Dedifferentiated amniotic fluid mesenchymal stem cell (primary cell): ENCODE measurements at regions not wholly inside any gene's neighbourhood (a gene's known extent, or its start where the extent isn't known, plus 50 kb on each side); places are given as distances from the start of the nearest gene placed in this dataset.

Experiments
- DNase-seq: peaks from one replicate; pipeline ENCODE4 v3.0.0-alpha.2; 2016; ENCODE audit errors: extremely low spot score

DNA sequence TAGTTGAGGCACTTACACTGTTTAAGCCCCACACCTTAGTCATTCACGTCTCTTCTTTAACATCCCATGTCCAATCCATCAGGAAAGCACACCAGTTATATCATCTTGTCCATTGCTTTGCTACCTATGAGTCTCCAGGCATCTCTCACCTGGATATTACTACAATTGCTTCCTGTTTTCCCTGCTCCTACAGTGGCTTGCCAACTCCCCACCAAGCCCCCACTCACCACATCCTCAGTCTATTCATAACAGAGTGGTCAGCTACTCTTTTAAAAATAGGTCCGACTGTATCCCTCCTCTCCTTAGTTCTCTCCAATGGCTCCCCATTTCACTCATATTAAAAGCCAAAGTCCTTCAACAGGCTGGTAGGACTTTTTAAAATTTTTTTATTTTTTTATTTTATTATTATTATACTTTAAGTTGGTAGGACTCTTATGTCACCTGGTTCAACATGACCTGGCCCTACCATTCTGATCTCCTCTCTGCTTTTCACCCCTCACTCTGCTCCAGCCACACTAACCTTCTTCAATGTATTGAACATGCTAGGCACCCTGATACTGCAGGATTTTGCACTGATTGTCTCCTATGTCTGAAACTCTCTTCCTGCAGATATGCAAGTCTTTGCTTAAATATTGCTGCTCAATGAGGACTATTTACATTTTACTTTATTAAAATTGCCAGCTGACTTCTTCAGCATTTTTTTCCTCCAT lies 253.2 kb downstream of the CYRIA start:
- DNase-seq: no peak

DNA sequence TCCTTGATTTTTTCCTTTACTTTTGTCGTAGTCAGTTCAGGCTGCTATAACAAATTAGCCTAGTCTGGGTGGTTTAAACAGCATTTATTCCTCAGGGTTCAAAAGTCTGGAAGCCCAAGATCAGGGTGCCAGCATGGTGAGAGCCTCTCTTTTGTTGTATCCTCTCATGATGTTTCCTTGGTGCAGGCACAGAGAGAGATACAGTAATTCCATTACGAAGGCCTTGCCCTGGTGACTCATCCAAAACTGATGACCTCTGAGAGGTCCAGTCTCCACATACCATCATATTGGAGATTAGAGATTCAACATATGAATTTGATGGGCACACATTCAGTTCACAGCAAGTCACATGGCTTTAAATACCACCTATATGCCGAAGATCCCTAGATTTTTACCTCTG lies 253.8 kb downstream of the CYRIA start:
- DNase-seq: no peak

DNA sequence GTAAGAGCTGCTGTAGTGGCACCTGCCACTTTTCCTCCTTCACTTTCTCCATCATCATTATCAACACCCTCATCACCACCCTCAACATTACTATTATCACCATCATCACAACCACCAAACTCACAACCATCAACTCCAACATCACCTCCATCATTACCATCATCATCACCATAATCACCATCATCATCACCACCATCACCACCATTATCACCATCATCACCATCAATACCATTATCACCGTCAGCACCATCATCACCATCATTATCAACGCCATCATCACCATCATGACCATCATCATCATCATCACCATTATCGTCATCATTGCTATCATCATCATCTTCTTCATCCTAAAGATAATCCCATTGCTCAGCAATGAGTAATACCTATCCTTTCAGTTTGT lies 255.8 kb downstream of the CYRIA start:
- DNase-seq: no peak

DNA sequence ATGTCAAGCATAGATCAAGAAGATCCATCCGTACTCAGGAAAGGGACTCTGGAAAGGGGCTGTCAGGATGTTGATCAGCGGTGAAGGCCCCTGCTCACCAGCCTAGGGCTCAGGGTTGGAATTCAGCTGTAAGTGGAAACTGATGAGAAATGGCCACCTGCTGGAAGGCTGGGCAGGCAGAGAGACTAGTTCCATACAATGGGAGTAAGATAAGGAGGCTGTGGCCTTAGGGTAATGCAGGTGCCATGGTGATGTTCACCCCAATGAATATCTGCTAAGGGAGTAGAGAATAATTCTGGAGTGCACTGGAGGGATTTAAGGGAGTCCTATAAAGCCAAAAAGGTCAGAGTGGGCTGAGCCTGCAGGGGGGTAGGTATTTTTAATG lies 256.6 kb downstream of the CYRIA start:
- DNase-seq: no peak

DNA sequence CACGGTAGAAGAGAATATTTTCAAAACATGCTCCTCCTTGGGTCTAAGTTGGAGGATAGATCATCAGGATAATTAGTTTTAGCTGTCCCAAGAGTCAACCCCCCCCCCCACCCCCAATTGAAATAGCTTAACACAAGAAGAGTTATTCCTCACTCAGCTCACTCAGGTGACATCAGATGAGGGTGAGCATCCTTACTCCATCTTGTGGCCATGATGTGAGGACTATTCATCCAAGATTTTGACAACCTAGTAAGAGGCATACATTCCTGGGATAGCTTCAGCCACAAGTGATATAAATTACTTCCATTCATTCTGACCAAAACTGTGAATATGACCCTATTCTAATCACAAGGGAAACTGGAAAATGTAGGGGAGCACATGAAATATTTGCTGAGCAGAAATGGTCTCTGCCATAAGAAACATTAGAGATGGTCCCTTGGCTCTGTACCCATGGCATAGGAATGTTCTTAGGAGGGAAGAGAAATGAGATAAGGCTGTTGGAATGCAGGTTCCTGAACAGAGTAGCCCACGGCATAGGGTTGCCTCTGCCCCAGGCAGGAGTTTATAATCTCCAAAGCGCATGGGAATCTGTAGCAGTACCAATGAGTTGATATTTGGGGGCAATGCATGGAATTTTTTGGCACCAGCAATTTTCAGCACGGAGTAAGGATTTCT lies 257.2 kb downstream of the CYRIA start:
- no peak for DNase-seq

DNA sequence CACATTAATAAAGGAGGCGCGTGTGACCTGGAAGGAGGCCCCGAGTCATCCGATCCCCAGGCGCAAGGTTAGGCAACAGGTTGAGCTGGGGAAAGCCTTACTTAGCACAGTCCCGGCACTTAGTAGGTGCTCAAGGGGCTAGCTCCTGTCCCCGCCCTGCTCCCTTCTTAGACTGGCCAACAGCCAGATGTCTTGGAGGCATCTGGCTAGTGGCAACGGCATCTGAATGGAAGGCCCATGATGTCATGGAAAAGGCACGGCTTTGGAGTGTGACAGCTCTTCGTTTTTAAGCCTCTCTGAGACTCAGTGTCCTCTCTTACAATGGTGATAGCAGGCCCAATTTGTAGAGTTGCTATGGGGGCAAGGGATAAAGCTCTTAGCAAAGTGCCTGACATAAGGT lies 258.3 kb downstream of the CYRIA start:
- DNase-seq: no peak

DNA sequence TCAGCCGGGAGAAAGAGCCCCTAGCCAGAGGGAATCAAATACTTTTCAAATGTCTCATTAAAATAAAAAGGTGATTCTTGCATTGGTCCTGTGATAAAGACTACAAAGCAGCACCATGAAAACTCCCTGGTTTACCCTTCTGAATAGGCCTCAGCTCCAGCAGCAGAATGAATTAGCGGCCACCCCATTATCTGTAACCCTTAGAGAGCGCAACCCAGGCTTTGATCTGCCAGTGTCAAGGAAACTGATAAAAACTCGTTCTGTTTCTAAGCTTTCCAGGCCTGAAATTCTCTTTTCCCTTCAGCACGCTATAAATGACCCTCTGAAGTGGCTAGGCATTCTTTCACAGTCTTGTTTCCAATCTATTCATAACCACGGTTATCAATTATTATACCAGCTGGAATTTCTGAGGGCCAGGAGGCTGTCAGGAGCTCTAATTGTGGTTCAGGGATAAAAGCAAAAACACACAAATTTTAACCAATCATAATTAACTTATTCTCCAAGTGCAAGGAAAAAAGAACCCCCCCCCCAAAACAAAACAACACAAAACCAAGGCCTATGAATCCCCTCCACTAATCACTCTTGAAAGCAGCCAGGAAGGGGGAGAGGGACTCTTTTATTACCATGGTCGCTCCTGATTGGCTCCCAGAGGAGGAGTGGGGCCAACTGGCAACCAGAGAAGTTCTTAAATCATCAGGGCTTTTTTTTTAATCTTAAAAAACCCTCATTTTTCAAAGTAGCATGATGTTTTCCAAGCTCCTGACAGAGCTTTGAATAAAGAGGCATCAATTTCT lies 258.9 kb downstream of the CYRIA start:
- DNase-seq: no peak

DNA sequence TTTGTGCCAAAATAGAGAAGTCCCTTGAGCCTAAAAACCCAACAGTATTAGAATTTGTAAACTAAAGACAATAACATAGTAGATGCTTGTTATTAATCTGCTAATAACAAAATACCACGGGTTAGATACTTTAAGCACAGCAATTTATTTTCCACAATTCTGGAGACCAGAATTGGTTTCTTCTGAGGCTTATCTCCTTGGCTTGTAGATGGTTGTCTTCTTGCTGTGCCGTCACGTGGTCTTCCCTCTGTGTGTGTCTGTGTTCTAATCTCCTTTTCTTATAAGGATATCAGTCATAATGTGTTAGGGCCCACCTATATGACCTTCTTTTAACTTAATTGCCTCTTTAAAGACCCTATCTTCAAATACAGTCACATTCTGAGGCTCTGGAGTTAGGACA lies 260.1 kb downstream of the CYRIA start:
- DNase-seq: no peak

DNA sequence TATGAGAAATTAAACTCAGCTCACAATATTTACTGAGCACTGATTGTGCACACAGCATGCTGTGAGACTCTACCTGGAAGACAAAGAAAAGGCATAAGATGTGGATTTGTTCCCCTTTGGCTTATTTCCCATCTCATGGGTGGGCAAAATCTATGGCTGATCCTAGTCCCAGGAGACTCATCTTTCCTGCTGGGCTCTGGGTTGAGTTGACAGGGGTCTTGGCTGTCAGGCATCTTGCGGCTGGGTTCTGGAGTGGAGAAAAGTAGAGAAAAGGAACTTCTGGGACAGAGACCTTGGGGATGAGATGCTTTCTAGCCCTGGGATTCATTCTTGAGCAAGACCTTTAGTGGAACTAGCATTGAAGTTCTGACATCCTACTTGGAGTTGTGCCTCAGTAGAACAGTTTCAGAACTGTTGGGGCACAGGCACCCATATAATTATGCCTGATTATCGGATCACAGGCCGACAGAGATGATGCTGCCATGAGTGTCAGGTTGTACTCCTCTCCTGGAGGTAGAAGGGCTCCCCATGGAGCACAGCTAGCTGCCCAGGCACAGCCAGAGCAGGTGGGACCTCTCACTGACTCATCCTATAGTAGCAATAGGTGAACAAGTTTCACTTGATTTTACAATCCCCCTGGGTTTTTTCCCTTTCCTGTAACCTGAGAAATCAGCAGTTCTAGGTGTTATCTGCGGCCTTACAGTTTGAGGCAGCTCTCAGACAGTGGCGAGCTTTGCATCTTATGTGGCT lies 260.9 kb downstream of the CYRIA start:
- no peak for DNase-seq

DNA sequence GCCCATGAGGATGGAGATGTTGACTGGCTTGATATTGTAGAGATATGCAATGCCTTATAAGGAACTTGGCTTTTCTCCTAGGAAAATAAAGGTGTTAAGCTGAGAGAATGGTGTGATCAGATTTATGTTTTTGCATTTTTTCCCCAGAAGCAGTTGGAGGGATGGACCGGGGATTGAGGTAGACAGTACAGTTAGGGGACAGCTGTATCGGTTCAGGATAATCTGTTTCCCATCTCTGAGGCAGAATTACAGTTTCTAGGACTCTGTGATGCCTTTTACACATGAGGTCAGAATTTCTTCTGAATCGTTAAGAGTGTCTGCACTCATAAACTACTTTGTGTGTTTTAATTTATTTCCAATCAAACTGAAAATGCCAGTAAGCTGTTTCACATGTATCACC lies 261.5 kb downstream of the CYRIA start:
- no peak for DNase-seq

DNA sequence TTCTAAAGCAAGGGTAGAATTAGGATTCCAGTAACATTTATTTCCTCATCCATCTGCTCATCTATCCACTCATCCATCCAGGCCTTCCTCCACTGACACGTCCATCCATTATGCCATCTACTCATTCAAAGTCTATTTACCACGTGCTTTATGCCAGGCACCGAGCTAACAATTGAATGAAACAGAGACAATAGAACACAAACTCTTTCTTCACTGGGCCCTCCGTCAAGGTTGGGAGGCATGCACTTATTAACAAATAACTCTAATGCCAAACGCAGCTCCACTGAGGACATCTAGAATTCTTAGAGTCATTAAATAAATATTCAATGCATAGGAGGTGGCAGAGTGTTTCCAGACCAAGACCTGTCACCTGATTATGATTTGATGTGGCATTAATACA lies 262.7 kb downstream of the CYRIA start:
- DNase-seq: no peak

DNA sequence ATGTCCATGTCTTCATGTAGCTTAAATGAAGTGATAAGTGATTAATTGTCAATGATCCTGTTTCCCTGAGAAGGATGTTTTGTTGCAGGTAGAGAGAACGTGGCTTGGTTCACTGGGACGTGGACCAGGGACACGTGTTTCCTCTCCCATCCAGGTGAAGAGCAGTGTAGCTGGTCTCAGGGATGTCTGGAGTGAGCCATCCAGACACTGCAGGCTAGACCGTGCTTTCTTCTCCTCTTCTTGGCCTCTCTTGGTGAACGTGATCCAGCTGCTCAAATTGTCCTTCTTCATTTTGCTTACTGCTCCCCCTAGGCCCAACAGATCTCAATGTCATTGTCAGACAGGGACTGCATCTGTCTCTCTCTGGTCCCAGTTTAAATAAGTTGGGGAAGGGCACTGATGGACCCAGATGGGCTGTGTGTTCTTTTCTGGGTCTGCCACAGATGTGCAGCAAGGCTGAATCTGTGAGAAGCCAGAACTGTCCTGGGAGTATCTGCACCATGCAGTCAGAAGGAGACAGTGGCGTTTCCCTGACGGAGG lies 263.8 kb downstream of the CYRIA start:
- DNase-seq: no peak

DNA sequence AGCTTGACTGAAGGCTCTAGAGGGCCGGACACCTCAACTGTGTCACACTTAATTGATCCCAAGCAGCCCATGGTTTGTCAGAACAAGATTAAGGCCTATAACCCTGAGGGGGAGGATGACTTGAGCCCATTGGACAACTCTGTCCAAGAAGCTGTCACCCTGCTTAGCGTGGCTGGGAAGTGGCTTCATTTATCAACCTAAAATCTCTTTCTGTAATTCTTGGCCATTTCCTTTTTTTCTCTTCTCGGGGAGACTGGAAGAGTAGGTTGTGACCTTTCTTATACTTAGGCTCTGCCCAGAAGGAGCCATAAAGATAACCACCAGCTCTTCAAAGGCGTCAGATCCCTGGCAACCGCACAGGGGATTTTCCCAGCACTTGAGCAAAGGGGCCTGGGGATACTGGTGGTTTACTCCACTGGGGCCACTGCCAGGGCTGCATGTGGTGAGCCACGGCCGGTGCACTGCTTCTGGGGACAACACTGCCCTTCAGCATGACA lies 265.5 kb downstream of the CYRIA start:
- DNase-seq: no peak

DNA sequence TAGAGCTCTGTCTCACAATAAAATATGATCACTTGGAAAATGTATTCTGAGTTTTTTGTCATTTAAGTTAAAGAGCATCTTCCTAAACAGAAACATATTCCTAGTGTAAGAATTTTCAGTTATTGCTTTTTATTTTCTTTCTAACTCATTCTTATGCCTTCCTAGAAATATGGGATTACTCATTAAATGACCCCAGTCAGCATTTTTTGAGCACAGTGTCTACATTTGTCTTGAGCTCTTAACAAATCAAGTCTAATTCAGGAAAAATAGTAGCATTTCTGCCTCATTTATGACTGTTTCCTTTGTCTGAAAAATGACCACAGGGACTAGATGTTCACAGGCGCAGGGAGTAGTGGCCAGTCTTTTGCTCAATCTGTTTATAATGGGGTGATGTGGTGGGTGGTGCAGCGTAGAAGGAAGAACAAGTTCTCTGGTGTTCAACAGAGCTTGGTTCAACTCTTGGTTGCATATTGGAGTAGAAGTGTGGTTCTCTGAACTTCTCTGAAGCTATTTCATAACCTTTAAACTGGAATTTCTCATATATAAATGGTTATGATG lies 267.1 kb downstream of the CYRIA start:
- DNase-seq: no peak

DNA sequence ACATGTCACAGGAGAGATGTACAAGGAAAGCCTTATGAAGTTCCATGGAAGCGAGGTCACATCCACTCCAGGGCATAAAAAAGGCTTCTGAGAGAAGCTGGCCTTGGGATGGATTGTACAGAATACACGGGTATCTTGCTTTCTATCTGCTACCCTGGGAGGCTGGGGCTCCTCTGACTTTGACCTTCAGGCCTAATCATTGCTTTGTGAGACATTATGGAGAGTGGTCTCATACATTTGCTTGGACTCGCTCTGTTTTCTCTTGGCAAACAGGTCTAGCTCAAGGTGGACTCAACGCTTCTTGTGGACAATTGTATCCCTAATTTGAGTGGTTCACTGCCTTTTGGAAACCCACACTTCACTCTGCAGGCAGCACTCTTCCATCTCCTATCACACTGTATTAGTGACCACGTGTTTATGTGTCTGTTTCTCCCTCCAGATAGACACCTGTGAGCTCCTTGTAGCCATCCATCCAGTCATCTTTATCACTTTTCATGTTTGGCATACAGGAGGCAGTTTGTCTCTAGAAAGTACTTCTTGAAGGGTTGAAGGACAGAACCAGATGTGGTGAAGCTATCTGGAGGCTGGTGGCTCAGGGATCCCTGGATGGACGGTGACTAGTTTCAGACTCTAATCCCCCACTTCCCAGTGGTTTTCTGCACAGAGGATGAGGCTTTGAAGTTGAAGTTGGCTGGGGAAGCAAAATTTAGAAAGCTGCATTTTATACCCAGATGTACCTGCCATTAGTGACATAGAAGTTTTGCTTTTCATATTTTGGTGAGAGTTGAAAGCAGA lies 267.8 kb downstream of the CYRIA start:
- DNase-seq: no peak

DNA sequence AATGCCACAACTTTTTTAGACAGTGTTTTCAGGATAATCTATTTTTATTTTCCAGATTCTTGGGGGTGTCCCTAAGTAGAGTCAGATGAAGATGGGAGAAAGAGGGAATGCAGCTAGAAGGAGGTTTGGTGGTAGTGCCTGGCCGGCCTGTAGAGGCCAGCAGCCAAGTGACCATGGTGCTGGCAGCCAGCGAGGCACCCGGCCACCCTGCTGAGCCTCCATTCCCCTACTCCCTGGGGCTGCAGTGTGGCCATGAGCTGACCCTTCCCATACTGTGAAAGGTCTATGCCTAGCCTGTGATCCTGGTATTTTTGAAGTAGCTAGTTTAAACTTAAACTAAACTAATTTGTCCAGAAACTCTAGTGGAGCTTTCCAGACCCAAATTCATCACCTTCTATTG lies 268.6 kb downstream of the CYRIA start:
- DNase-seq: no peak

DNA sequence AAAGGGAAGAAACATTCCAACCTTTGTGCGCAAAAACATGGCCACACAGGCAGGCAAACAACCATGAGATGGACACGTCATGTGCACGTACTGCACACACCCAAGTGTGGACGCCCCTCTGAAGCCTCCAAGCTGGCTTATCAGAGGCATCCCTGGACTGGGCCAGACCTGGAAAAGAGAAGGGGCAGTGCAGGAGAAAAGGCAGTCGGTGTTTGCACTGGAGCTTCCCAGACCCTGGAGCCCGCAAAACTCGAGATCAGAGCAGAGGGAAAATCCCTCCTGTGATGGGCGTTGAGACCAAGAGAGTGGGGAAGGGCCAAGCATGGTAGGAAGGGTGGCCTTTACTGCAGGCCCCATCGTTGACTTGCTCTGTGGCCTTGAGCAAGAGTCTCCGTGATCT lies 269.5 kb downstream of the CYRIA start:
- DNase-seq: no peak

DNA sequence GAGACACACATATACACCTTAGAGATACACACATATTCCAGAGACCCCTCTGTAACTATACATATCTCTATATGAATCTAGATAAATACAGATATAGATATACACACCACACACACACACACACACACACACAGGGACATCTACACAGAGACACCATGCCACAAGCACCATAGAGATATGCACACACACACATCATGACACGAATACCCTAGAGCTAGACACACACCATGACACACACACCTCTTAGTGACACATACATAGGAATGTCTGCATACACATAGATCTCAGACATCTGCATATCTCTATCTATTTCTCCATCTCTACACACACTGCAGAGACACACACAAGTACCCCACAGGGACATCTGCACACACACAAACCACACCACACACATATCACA lies 270.0 kb downstream of the CYRIA start:
- DNase-seq: no peak

DNA sequence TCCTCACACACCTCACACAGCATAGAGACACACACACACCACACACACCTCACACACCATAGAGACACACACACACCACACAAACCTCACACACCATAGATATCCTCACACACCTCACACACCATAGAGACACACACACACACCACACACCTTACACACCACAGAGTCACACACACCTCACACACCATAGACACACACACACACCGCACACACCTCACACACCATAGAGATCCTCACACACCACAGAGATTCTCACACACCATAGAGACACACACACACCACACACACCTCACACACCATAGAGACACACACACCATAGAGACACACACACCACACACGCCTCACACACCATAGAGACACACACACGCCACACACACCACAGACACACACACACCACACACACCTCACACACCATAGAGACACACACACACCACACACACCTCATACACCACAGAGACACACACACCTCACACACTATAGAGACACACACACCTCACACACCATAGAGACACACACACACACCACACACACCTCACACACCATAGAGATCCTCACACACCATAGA lies 270.6 kb downstream of the CYRIA start:
- no peak for DNase-seq
